ENCODE measurements at regions not wholly inside any gene's neighbourhood (a gene's known extent, or its start where the extent isn't known, plus 50 kb on each side); places are given as distances from the start of the nearest gene placed in this dataset.
"Not testable (repeated sequence)": the region's sequence is repeated elsewhere in the genome, so short reads cannot be mapped to it uniquely, and the experiment has no call there.

- DNase-seq (ENCODE audit: low spot score): no peak
Observed at GRCh38 chrX:109782994-109783700, 50.1 kb upstream of the ACSL4 start.

GRCh38 chrX:109783701-109784079 is 50.6 kb upstream of the ACSL4 start:
- DNase-seq (ENCODE audit: low spot score): no peak

GRCh38 chrX:109785053-109785452 is 52.0 kb upstream of the ACSL4 start:
- DNase-seq (ENCODE audit: low spot score): no peak

- DNase-seq (ENCODE audit: low spot score): not testable (repeated sequence)
Observed at GRCh38 chrX:109790511-109790910, 57.5 kb upstream of the ACSL4 start.

GRCh38 chrX:109793191-109793590 is 60.1 kb upstream of the ACSL4 start:
- DNase-seq (ENCODE audit: low spot score): no peak

- no peak for DNase-seq (ENCODE audit: low spot score)
Observed at GRCh38 chrX:109795682-109796081, 62.6 kb upstream of the ACSL4 start.

GRCh38 chrX:109797311-109797975 is 64.4 kb upstream of the ACSL4 start:
- DNase-seq (ENCODE audit: low spot score): no peak

- no peak for DNase-seq (ENCODE audit: low spot score)
Observed at GRCh38 chrX:109812236-109812635, 79.2 kb upstream of the ACSL4 start.

- no peak for DNase-seq (ENCODE audit: low spot score)
Observed at GRCh38 chrX:109813236-109813635, 80.2 kb upstream of the ACSL4 start.

- no peak for DNase-seq (ENCODE audit: low spot score)
Observed at GRCh38 chrX:109818976-109819375, 85.9 kb upstream of the ACSL4 start.

GRCh38 chrX:109822861-109823260 is 89.8 kb upstream of the ACSL4 start:
- DNase-seq (ENCODE audit: low spot score): no peak

GRCh38 chrX:109826954-109827708 is 94.1 kb upstream of the ACSL4 start:
- no peak for DNase-seq (ENCODE audit: low spot score)

GRCh38 chrX:109827772-109828171 is 94.7 kb upstream of the ACSL4 start:
- DNase-seq (ENCODE audit: low spot score): no peak

GRCh38 chrX:109830157-109830703 is 97.2 kb upstream of the ACSL4 start:
- DNase-seq (ENCODE audit: low spot score): no peak

- DNase-seq (ENCODE audit: low spot score): no peak
Observed at GRCh38 chrX:109830704-109831206, 97.7 kb upstream of the ACSL4 start.

GRCh38 chrX:109831326-109831985 is 98.4 kb upstream of the ACSL4 start:
- no peak for DNase-seq (ENCODE audit: low spot score)

- peak; percentile 4 for DNase-seq (ENCODE audit: low spot score)
Observed at GRCh38 chrX:109839694-109840567, 106.9 kb upstream of the ACSL4 start.

- peak; percentile 33 for DNase-seq (ENCODE audit: low spot score)
Observed at GRCh38 chrX:109840585-109840984, 107.5 kb upstream of the ACSL4 start.

- no peak for DNase-seq (ENCODE audit: low spot score)
Observed at GRCh38 chrX:109841257-109841656, 108.2 kb upstream of the ACSL4 start.

- no peak for DNase-seq (ENCODE audit: low spot score)
Observed at GRCh38 chrX:109841869-109842579, 109.0 kb upstream of the ACSL4 start.
